GM13976 (cell line): ENCODE measurements at regions not wholly inside any gene's neighbourhood (a gene's known extent, or its start where the extent isn't known, plus 50 kb on each side); places are given as distances from the start of the nearest gene placed in this dataset.

Experiments used
- DNase-seq: peaks from one replicate; pipeline ENCODE4 v3.0.0; 2012; ENCODE audit warnings: low spot score
- CTCF ChIP-seq: IDR thresholded peaks from 2 replicates; pipeline ENCODE4 v1.5.1; 2012; ENCODE audit warnings: borderline replicate concordance, mild to moderate bottlenecking; ENCODE audit not compliant: insufficient read depth; ENCODE audit errors: extremely low read depth, missing control alignments, control extremely low read depth
- in situ Hi-C: fragments of 300-500 bp; cut with MboI; formaldehyde crosslinking; loops from one replicate; pipeline ENCODE4 v1.12.0; 2022; ENCODE audit warnings: low sequenced_read_pairs, mixed read lengths, inconsistent platforms; ENCODE audit not compliant: unreplicated experiment

DNA sequence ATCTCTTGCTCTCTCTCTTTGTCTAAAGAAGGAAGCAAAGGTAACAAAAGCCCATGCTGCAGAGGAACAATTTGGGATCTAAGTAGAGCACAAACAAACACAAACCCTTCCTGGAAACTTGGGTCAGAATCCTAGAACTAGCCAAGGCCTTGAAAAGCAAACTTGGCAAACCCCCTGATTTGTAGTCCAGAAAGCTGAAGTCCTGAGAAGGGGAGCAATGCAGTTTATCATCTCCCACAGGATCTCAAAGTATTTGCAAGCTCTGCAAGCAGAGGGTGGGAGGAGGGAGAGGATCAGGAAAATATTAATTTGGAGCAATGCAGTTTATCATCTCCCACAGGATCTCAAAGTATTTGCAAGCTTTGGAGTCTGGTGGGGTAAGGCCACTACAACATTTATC lies 379.5 kb upstream of the FGF13 start:
- TF ChIP-seq CTCF = no peak
- DNase-seq = no peak
- in situ Hi-C loops = no loop called here

GRCh38 chrX:139086246-139086645 lies 374.7 kb upstream of the FGF13 start:
- no peak for DNase-seq
- TF ChIP-seq CTCF = no peak
- in situ Hi-C loops = no loop called here

GRCh38 chrX:139085404-139085803 lies 373.9 kb upstream of the FGF13 start:
- no peak for DNase-seq
- no peak for TF ChIP-seq CTCF
- in situ Hi-C loops = no loop called here

DNA sequence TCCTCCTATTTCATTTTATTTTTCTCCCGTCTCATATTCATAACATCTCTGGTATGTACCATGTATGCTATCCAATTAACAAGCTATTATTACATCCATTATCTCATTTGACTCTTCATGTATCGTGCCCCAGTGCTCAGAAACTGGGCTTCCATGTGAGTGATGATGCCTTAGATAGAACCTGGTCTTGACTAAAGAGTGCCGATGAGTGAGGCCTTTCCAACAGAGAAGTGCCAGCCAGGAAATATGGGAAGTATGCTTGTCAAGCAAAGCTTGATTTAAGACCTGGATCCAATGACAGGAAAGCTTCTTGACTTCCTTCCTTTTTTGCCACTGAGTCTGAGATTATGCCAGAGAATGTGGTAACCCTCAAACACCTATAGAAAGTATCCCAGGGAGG lies 371.7 kb upstream of the FGF13 start:
- no peak for DNase-seq
- no peak for TF ChIP-seq CTCF
- in situ Hi-C loops = no loop called here

- TF ChIP-seq CTCF = no peak
- DNase-seq = no peak
- in situ Hi-C loops = no loop called here
Measured at GRCh38 chrX:139081965-139082364, 370.4 kb upstream of the FGF13 start.

DNA sequence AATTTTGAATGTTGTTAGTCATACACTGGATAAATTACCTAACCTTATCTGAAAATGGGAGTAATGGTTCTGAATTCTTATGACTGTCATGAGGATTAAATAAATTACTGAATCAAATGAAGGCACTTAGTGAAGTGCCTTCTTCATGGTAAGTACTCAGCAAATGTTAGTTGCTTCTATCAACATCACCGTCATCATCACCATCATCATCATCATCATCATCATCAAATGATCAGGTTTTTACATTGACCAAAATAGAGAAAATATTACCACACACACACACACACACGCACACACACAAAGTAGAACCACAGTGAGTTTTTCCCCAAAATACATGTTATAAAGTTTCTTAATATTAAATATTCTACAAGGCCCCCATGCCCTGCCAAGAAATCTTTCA lies 368.3 kb upstream of the FGF13 start:
- no peak for DNase-seq
- TF ChIP-seq CTCF = no peak
- in situ Hi-C loops = no loop called here

DNA sequence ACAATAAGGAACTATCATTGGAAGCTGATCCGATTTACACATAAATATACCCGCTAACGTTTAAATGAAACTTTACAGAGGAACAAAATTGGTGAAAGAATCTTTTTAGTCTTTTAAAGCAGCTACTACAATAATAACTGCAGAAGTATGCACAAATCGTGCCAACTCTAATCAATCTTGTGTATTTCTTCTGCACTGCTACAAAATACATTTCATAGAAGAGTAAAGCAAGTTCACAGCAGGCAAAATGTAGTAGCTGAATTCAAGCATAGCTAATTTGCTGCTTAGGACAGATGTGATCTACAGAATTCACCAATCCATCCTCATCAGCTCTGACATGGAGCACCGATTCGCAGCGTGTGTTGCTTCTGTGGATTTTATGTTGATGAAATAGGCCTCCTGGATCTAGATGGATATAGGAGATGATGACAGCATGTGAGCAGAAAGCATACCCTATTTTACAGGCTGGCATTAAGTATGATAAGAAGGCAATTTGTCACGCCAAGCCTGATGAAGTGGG lies 367.3 kb upstream of the FGF13 start:
- TF ChIP-seq CTCF = no peak
- in situ Hi-C loops = no loop called here
- DNase-seq = no peak
